Adrenal gland (tissue), 9 donors: ENCODE measurements at regions not wholly inside any gene's neighbourhood (a gene's known extent, or its start where the extent isn't known, plus 50 kb on each side); places are given as distances from the start of the nearest gene placed in this dataset.
A peak's percentile ranks its signal among the peaks of the same experiment; 100 is the strongest.

Source experiments
- DNase-seq, 7 donors: peaks; one replicate each; pipeline ENCODE4 v3.0.0-alpha.2; 2019 to 2020
- H3K27ac ChIP-seq, 5 donors: fragments of 200-600 bp; sonication (generic) in 4 of 5; 1 replicate in 3 of 5; 2 replicates in 2 of 5; pipeline versions ENCODE4 v1.5.1 to v1.8.0; 2016 to 2020; ENCODE audit warnings: mild to moderate bottlenecking in 1 of 5
- H3K27me3 ChIP-seq: fragments of 200-600 bp; 2 replicates; pipeline ENCODE4 v1.8.0; 2021
- H3K36me3 ChIP-seq, 2 donors: fragments of 200-600 bp; replicated peaks in 1 of 2; 1 replicate in 1 of 2; 2 replicates in 1 of 2; pipeline versions ENCODE4 v1.5.1 to v1.8.0; 2018 to 2022
- H3K4me1 ChIP-seq, 2 donors: fragments of 200-600 bp; replicated peaks in 1 of 2; 1 replicate in 1 of 2; 2 replicates in 1 of 2; pipeline versions ENCODE4 v1.5.1 to v1.8.0; 2018 to 2021
- H3K4me3 ChIP-seq, 4 donors: fragments of 200-600 bp; sonication (generic) in 3 of 4; one replicate each; pipeline ENCODE4 v1.5.1; 2016 to 2018
- H3K9me3 ChIP-seq, 3 donors: fragments of 200-600 bp; sonication (generic) in 1 of 3; replicated peaks in 1 of 3; 1 replicate in 2 of 3; 2 replicates in 1 of 3; pipeline versions ENCODE4 v1.5.1 to v1.8.0; 2016 to 2021
- CTCF ChIP-seq, 6 experiments: fragments of 450-650 bp in 4 of 6; fragments of 200-600 bp in 2 of 6; sonication (generic) in 1 of 6; IDR thresholded peaks; 1 replicate in 5 of 6; 2 replicates in 1 of 6; pipeline versions ENCODE4 v1.5.1 to v1.8.0; 2016 to 2021; ENCODE audit warnings: antibody characterized with exemption in 6 of 6, mild to moderate bottlenecking in 2 of 6, moderate library complexity in 1 of 6
- POLR2A ChIP-seq, 2 donors: fragments of 450-650 bp; IDR thresholded peaks; one replicate each; pipeline ENCODE4 v1.6.1; 2017; ENCODE audit warnings: antibody characterized with exemption in 2 of 2, mild to moderate bottlenecking in 2 of 2, moderate library complexity in 1 of 2
- WGBS, 4 donors: extraction: QIAGEN DNeasy Blood & Tissue Kit in 2 of 4; methylation state at CpG; one replicate each; pipeline versions ENCODE4 v1.1.5 to v1.1.7; 2013 to 2017; 5-methylcytosine and 5-hydroxymethylcytosine counted together
- intact Hi-C, 2 donors: fragments of 100-400 bp; cut with DNase I; formaldehyde crosslinking; loops; one replicate each; pipeline versions ENCODE4 v1.14.1 to v1.15.0; 2022 to 2023
- donor health status: healthy with polysubstance abuse.
- donor health status: Bipolar disorder and iron deficiency.
- donor health status: DM: yes; HTN: yes; CAD: no.
- donor health status: DM: no; HTN: no; CAD: no.
- donor health status: DM: no; HTN: no; CAD: no.

GRCh38 chr9:18255158-18255629 is 218.8 kb upstream of the ADAMTSL1 start:
- TF ChIP-seq CTCF (IDR thresholded peaks at IDR 0.05) = peak; percentile 88 to 98 (median 94)
- no peak for TF ChIP-seq POLR2A (IDR thresholded peaks at IDR 0.05)
- intact Hi-C loops = loop anchor here (5.0 to 10.0 kb wide), 3 partner anchors 190 to 762 kb away; no protein-coding TSS in a partner anchor
- H3K27ac ChIP-seq = no peak overlapping the region
- H3K27me3 ChIP-seq = no peaks in the 10 kb centered on the region
- H3K4me3 ChIP-seq = no peak overlapping the region
- WGBS, 4 donors = 0 to 1% (median 0%) methylated on average over 9 of the region's 9 CpGs
- H3K9me3 ChIP-seq = no peaks in the 10 kb centered on the region
- no peaks in the 10 kb centered on the region for H3K36me3 ChIP-seq
- peaks cover 0 to 11% of the 10 kb centered on the region in 2 donors for H3K4me1 ChIP-seq
- DNase-seq = peak; percentile 73 to 90 (median 80)

GRCh38 chr9:18255747-18256146 is 218.2 kb upstream of the ADAMTSL1 start:
- Histone ChIP-seq H3K4me1 (peaks cover 0 to 11% of the 10 kb centered on the region in 2 donors), H3K36me3 (no peaks in the 10 kb centered on the region), H3K4me3 (no peak overlapping the region), H3K27ac (no peak overlapping the region), H3K27me3 (no peaks in the 10 kb centered on the region), H3K9me3 (no peaks in the 10 kb centered on the region)
- intact Hi-C loops = loop anchor here (5.0 to 10.0 kb wide), 3 partner anchors 189 to 762 kb away; no protein-coding TSS in a partner anchor
- DNase-seq = no peak
- WGBS, 4 donors = 53 to 61% (median 56%) methylated on average over 4 of the region's 4 CpGs
- TF ChIP-seq POLR2A (IDR thresholded peaks at IDR 0.05) (no peak), CTCF (IDR thresholded peaks at IDR 0.05) (no peak)

- intact Hi-C loops = loop anchor here (5.0 to 10.0 kb wide), 3 partner anchors 188 to 761 kb away; no protein-coding TSS in a partner anchor
- peaks cover 0 to 11% of the 10 kb centered on the region in 2 donors for H3K4me1 ChIP-seq
- TF ChIP-seq CTCF (IDR thresholded peaks at IDR 0.05) = no peak
- no peak for TF ChIP-seq POLR2A (IDR thresholded peaks at IDR 0.05)
- WGBS, 4 donors = 75 to 86% (median 82%) methylated on average over 3 of the region's 3 CpGs
- H3K27ac ChIP-seq = no peak overlapping the region
- DNase-seq = no peak
- no peaks in the 10 kb centered on the region for H3K27me3 ChIP-seq
- H3K4me3 ChIP-seq = no peak overlapping the region
- no peaks in the 10 kb centered on the region for H3K36me3 ChIP-seq
- H3K9me3 ChIP-seq = no peaks in the 10 kb centered on the region
These were observed 217.4 kb upstream of the ADAMTSL1 start for GRCh38 chr9:18256568-18256967.

- Histone ChIP-seq H3K27me3 (no peaks in the 10 kb centered on the region), H3K36me3 (no peaks in the 10 kb centered on the region), H3K9me3 (no peaks in the 10 kb centered on the region), H3K4me1 (peaks cover 0 to 8% of the 10 kb centered on the region in 2 donors), H3K27ac (no peak overlapping the region), H3K4me3 (no peak overlapping the region)
- TF ChIP-seq POLR2A (IDR thresholded peaks at IDR 0.05) = no peak
- TF ChIP-seq CTCF (IDR thresholded peaks at IDR 0.05) = no peak
- DNase-seq = no peak
- 71 to 77% (median 73%) methylated on average over 5 of the region's 5 CpGs for WGBS, 4 donors
- intact Hi-C loops = no loop called here
These were observed 213.4 kb upstream of the ADAMTSL1 start for GRCh38 chr9:18260521-18260920.
